HG02840 (cell line): ENCODE measurements at regions not wholly inside any gene's neighbourhood (a gene's known extent, or its start where the extent isn't known, plus 50 kb on each side); places are given as distances from the start of the nearest gene placed in this dataset.

Experiments
- ATAC-seq: cut with Tn5 transposase; IDR thresholded peaks from one replicate; pipeline ENCODE4 v1.9.1; 2021; ENCODE audit warnings: mild to moderate bottlenecking, moderate library complexity, moderate number of reproducible peaks; ENCODE audit not compliant: unreplicated experiment, low FRiP score

DNA sequence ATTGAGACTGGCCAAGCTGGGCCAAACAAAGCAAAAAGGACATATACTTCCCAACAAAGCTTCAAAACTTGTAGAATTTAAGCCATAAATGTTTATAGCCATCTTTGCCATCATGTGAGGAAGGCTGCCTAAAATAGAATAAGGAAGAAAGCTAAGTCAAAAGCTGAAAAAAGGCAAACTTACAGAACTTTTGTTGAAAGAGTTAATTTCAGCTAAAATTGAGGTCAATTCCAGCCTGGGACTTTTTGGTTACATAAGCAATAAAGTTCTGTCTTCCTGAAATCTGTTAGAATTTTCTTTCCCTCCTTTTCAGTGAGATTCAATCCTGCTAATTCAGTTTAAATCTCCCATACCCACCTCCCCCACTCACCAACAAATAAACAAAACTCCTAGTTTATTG is 227.9 kb upstream of the MARCKS start:
- no peak for ATAC-seq

DNA sequence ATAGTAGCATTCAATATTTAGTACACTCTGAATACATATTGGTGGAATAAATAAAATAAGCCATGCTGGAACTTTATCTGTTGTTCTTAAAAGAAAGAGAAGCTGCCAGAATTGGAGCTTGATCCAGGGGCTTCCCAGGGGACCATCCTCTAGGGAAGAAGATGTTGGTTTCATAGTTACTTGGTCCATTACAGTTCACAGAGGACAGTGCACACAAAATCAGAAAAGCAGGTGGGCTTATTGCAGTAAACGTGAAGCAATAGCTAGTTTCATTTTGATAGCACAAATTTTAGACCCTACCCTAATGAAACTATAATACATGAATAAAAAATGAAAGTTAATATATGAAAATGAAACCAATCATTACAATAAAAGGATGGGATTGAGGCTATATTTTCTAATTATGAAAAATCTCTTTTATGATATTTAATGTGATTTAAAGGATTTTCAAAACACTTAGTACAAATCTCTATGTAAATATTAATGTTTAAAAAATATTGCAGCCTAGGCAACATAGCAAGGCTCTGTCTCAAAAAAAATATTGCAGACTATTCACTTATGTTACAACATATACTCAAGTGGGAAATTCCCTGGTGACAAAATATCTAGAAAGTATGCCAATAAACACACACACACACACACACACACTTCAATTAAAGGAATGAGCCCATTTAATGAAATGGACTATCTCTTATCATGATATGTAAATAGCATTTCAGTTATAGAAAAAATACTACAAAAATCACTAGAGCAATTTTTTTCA is 227.0 kb upstream of the MARCKS start:
- no peak for ATAC-seq

DNA sequence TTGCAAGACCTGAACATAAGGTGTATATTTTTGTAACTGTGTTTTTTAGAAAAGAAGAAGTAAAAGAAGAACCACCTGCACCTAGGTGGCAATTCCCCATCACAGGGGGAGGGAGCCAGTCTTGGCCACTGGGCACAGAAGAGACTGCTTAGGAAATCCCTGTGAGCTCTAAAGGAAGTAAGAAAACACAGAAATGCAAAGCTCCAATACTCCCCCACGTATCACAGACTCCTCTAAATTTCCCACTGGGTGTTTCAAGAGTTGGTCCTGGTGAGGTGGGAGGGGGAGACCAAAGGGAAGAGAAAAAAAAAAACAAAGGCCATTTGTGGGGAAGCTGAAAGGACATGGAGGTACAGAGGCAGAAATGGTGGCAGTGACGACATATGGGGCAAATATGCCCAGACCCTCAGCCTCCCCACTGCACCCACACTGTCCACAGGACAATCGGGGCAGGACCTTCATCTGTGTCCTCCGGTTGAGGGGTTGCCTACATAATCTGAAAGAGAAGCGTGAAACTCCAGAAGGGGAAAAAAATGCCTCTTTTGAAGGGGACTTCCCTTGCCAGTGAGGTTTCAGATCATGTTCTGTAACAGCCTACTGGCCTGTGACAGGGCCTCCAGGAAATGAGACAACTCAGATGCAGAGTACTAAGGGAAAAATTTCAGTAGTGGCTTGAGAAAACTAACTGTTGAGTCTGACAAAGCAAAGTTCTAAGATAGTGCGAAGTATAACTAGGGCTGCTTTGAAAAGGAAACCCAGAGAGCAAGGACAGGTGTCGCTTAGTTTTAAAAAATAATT is 226.2 kb upstream of the MARCKS start:
- peak; percentile 58 for ATAC-seq

DNA sequence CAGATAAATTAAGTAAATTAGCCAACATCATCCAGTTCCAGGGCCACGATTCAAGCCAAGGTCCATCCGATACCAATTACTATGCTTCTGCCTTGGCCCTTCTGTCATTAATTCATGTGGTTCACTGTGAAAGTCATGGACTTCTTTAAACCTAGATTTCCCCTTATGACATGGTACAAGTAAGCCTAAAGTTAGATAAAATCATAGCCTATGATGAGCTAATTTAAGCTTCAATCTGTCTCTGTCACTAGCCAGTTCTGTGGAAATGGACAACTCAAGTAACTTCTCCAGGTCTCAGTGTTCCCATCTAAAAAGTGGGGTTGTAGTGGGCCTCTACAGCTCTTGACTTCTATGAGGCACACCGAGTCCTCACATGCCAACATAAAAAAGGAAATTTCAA is 225.5 kb upstream of the MARCKS start:
- ATAC-seq: no peak

DNA sequence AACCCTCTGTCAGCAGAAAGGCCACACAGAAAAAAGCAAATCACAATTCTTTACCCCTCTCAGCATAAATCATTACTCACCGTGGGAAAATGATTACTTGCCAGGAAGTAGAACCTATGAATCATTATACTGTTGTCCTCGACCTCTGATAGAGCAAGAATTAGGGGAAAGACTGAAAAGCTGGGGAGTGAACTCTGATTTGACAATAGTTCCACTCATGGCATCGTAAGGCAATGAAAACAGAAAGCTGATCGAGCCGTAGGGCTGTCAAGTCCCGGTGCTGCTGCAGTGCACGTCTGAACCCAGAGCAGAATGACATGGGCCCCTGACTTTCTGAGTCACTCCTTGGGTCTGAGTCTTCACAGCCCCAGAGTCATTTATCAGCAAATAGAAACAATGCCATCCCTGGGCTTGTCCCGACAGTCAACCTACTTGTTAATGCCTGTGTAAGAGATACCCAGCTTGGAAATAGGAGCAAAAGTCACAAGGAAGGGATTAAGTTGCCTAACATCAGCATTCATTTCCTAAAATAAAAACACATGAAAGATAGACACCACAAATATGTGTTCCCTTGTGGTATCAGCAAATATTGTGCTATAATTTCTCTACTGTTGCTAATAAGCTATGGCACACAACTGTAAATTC is 224.8 kb upstream of the MARCKS start:
- ATAC-seq: peak; percentile 29

DNA sequence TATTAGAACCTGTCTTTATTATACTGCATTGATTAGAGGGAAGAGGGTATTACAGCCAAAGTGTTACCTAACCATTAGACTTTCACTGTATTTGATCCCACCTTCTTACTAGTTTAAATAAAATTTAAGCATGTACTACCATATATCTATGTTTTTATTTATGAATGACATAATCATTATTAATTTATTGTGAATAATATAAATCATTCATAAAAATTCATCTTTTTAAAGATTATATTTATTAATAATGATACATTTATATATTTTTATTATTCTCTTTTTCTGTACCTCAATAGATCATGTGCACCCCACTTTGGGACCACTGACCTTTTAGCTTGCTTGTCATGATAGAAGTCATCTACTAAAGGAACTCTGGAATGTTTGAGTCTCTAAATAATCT is 223.5 kb upstream of the MARCKS start:
- ATAC-seq: no peak

DNA sequence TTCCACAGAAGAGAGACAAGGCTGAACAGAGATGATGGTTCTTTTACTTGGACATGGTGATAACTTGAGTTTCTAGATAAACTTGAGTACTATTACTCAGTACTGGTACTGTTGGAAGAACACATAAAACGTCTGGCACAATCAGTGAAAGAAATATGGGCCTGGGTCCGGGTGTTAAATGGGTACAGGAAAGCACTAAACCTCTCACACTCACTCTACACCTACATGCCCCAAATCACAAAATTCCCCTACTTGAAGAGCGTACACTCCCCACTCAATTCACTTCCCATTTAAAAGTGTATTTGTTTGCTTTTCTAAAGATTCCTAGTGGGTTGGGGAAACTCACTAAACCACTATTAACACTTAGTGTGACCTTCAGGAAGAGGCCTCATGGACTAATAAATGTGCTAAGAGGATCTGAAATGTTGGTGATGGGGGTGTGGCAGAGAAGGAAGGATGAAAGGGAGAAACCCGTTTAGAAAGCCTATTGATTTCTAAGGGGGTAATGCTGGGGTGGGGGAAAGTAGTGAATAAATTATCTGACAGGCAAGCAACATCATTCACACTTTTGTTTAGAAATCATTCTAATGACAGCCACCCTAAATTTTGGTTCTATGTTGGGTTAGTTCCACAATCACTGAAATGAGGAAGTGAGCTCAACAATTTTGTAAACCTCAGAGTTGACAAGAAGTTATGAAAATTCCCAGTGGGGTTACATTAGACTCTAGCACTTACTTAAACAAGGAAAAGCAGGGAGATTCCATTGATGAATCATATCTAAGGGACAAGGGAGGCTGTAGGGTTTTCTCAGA is 222.6 kb upstream of the MARCKS start:
- peak; percentile 26 for ATAC-seq

DNA sequence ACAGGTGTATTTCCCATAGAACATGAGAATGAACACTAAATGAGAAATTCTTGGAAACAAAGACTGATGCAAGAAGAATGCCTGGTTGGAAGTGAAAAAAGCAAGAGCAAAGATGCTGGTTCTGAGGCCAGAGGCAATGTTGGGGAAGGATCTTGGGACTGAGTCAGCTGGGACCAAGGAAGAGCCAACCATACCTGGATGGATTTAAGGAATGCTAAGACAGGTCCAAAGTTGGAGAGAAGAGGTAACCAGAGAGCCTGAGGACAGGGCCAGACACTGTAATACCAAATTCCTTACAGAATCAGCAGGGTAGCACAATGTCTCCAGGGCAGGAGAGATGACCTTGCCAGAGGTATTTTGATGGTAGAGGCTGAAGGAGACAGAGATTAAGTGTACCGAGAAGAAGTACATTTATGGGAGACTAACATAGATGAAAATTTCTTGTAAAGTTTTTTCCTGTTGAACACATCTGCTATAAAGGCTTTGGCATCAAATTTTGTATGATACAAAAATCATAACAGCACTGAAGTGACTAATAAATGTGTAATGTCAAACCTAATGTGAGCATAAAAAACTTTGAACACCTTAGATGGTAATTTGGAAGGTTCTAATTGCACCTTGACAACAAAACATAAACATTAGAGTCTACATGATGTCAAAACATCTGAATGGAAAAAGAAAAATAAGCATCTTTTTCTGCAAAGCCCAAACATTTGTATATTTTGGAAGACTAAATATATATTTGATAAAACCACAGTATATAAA is 221.7 kb upstream of the MARCKS start:
- no peak for ATAC-seq

DNA sequence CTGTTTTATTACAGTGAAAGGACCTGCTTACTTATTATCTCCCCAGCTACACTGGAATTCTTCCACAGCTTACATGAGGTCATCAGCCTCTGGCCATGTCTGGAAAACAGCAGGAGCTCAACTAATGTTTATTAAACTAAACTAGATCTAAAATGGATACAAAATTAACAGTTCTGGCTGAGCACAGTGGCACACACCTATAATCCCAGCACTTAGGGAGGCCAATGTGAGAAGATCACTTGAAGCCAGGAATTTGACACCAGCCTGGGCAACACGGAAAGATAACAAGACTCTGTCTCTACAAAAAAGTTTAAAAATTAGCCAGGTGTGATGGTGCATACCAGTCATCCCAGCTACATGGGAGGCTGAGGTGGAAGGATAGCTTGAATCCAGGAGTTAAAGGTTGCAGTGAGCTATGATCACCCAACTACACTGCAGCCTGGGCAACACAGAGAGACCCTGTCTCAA is 220.8 kb upstream of the MARCKS start:
- no peak for ATAC-seq

DNA sequence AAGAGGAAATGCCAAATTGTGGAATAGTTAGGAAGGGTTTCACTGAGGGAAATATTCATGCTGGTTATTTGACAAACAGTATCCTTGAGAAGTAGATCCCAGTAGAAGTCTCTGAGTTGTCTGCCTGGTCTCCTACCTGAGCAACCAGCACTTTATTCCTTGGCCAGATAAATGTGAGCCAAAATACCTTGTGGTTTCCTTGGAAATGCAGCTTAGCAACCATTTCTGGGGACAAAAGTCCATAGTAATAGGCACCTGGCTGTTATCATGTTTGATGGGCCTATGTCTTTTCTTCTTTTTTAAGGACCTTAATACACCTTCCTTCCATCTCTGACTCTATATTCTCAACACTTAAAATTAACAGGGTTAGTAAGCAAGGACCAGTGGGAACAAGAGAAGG is 217.1 kb upstream of the MARCKS start:
- no peak for ATAC-seq

DNA sequence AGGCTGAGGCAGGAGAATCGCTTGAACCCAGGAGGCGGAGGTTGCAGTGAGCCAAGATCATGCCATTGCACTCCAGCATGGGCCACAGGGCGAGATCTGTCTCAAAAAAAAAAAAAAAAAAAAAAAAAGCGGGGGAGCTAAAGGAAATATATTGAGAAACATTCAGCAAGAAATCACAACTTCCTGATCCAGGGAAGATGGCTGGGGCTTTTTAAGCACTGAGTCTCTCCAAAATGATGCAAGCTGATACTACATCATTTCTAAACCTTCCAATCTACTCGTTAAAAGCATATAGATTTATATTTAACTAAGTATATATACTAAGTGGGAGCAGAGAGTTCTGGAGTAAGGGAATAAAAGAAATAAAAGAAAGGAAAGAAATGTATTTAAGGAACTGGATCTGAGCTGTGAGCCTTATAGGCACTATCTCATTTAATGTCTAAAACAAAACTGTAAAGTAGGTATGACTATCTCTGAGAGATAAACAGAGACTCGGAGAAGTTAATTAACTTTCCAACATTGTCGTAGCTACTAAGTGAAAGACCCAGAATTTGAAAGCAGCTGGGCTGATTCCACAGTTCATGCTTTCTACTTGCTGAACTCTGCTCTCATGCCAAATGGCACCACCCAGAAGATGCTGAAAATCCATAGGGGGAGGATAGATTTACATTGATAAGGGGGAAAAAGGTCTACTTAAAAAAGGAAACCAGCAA is 215.0 kb upstream of the MARCKS start:
- no peak for ATAC-seq

DNA sequence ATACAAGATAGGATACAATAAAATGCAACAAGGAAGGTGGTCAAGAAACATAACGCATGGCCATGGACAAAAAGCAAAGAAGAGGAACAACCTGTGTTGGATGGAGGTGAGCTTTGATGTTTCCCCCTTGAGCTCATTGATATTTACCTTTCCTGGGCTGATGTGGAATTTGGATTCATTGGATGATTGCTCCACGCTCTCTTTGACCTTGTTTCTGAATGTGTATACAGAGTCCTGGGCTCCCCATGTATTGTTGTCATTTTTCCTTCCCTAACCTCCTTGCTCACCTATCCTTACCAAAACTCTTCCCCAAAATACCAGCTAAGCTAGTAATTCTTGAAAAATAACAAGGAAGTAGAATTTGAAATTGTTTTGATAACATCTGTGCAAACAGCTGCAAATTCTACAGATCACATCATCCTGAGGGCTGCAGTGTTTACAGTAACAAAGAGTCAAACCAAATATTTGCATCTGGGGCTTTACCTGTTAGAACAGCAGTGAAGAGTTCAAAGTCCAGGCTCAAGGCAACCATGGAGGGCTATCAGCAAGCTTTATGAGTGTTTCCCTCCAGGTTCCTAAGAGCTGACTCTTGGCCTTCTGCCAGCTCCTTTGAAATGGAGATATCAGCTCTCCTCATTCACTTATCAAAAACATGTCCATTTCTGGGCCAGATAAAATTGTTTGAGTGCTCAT is 214.3 kb upstream of the MARCKS start:
- ATAC-seq: peak; percentile 100

DNA sequence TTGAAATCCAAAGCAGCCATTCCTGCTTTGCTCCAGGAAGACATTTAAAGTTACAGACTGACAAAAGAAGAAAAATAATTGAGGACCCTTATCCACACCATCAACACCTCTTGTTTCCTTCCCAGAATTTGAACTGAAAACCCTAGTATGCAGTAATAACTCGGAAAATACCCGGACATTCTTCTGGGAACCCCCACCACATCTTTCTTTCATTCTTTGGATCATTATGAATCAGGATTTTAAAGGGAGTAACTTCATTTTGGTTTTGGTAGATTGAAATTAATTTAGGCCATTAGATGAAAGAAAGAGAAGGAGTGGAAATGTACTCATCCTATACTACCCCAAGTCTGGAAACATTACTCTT is 213.8 kb upstream of the MARCKS start:
- no peak for ATAC-seq

DNA sequence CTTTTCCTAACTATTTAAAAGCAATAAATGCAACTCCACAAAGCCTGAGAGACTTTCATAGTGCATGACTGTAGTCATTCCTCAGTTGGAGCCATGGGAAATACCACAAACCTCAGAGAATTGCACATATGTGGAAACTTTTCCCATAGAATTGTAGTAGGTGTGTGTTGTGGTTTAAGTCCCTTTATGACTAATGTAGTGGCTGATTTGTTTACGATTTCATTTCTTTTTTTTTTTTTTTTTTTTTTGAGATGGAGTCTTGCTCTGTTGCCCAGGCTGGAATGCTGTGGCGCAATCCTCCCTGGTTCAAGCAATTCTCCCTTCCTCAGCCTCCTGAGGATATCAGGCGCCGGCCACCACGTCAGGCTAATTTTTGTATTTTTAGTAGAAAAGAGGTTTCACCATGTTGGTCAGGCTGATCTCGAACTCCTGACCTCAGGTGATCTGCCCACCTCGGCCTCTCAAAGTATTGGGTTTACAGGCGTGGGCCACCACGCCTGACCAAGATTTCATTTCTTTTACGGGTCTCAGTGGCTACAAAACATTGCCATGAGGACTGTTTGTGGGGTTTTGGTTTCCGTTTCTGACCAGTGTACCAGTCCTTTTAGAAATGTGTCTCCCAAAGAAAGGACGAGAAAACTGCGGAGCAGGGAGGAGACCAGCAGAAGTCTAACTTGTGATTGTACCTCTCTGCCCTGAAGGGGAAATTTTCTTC is 212.1 kb upstream of the MARCKS start:
- ATAC-seq: no peak

DNA sequence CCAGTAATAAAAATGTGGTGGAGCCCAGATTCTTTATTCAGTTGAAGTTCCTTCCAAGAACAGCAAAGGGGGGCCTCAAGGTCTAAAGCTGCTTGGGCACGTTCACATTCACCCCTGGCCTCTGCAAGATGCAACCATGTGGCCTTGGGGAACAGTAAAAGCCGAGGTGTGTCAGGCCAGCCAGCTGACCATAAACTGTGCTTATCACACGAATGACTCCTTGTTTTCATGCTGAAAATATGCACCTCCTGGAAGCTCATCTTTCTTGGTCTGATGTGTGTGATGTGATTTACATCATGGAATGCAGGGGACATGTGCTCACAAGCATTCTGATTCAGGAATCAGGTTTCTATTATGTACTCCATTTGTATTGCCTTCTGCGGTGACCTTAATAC is 211.6 kb upstream of the MARCKS start:
- no peak for ATAC-seq

DNA sequence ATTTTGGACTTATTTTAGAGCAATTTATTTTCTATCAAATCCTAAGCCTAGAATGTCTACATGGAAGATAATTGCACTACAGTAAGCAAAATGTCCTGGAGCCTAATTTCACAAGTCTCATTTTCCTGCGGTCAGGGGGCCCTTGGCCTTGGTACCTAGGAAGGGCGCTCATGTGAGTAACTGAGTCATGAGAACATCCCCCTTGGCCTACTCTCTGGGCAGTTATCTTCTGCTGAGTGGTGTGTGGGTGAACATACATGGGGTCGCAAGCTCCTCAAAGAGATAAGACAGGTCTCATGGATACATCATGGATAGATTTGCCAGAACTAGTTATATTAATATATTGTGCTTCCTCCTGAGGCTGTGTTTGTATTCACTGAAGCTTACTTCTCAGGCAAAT is 211.2 kb upstream of the MARCKS start:
- ATAC-seq: no peak

DNA sequence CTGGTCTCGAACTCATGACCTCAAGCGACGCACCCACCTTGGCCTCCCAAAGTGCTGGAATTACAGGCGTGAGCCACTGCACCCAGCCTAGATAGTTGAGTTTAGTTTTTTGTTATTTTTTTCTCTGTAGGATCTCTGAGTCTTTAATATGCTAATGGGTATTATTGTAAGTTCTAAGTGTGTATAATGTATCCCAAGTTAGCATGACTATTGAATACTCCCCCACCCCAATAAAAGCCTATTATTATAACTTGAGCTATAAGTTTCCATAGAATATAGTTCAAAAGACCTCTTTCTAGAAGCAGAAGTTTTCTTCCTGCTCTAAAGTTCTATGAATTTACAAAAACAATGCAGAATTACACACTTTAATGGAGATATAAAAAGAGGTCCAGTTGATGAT is 210.4 kb upstream of the MARCKS start:
- ATAC-seq: no peak
